Type B pancreatic cell (in vitro differentiated cells): ENCODE measurements at regions not wholly inside any gene's neighbourhood (a gene's known extent, or its start where the extent isn't known, plus 50 kb on each side); places are given as distances from the start of the nearest gene placed in this dataset.

ENCODE experiments used
- DNase-seq: peaks from one replicate; pipeline ENCODE4 v3.0.0; 2021; ENCODE audit warnings: mixed read lengths; ENCODE audit not compliant: unreplicated experiment; ENCODE audit errors: extremely low spot score
- H3K27ac Mint-ChIP-seq: 2 replicates; pipeline ENCODE4 v1.8.0; 2021; ENCODE audit warnings: mild to moderate bottlenecking, mixed read lengths
- H3K27me3 Mint-ChIP-seq: 2 replicates; pipeline ENCODE4 v1.8.0; 2021; ENCODE audit warnings: mixed read lengths
- H3K36me3 Mint-ChIP-seq: 2 replicates; pipeline ENCODE4 v1.8.0; 2021; ENCODE audit warnings: mixed read lengths
- H3K4me1 Mint-ChIP-seq: one replicate; pipeline ENCODE4 v1.8.0; 2021; ENCODE audit warnings: mixed read lengths; ENCODE audit not compliant: unreplicated experiment
- H3K4me3 Mint-ChIP-seq: 2 replicates; pipeline ENCODE4 v1.8.0; 2021; ENCODE audit warnings: mild to moderate bottlenecking, mixed read lengths
- H3K9me3 Mint-ChIP-seq: 2 replicates; pipeline ENCODE4 v1.8.0; 2021; ENCODE audit warnings: mixed read lengths
- CTCF ChIP-seq: fragments of 200-600 bp; sonication (generic); conservative IDR thresholded peaks from 2 replicates; pipeline ENCODE4 v1.5.0; 2021; ENCODE audit warnings: antibody characterized with exemption, mild to moderate bottlenecking

GRCh38 chr9:118252027-118252426, 547.8 kb downstream of the TLR4 start:
- DNase-seq: no peak
- Mint-ChIP-seq H3K36me3 (no peaks in the 10 kb centered on the region), H3K4me3 (no peak overlapping the region), H3K9me3 (peaks cover 5% of the 10 kb centered on the region), H3K27me3 (no peaks in the 10 kb centered on the region), H3K27ac (no peak overlapping the region), H3K4me1 (no peaks in the 10 kb centered on the region)
- TF ChIP-seq CTCF: no peak

- H3K27ac Mint-ChIP-seq: no peak overlapping the region
- no peak overlapping the region for H3K4me3 Mint-ChIP-seq
- TF ChIP-seq CTCF: no peak
- DNase-seq: no peak
- peaks cover 4% of the 10 kb centered on the region for H3K9me3 Mint-ChIP-seq
- H3K4me1 Mint-ChIP-seq: no peaks in the 10 kb centered on the region
- H3K36me3 Mint-ChIP-seq: no peaks in the 10 kb centered on the region
- peaks cover 3% of the 10 kb centered on the region for H3K27me3 Mint-ChIP-seq
These were observed 558.0 kb downstream of the TLR4 start for GRCh38 chr9:118262191-118262590.

GRCh38 chr9:118263949-118264348, 559.7 kb downstream of the TLR4 start:
- Mint-ChIP-seq H3K9me3 (peaks cover 4% of the 10 kb centered on the region), H3K27me3 (peaks cover 3% of the 10 kb centered on the region), H3K27ac (no peak overlapping the region), H3K36me3 (no peaks in the 10 kb centered on the region), H3K4me3 (no peak overlapping the region), H3K4me1 (no peaks in the 10 kb centered on the region)
- no peak for TF ChIP-seq CTCF
- no peak for DNase-seq

- Mint-ChIP-seq H3K27ac (no peak overlapping the region), H3K4me1 (no peaks in the 10 kb centered on the region), H3K9me3 (peaks cover 4% of the 10 kb centered on the region), H3K4me3 (no peak overlapping the region), H3K36me3 (no peaks in the 10 kb centered on the region), H3K27me3 (no peaks in the 10 kb centered on the region)
- DNase-seq: no peak
- TF ChIP-seq CTCF: no peak
These were observed 563.8 kb downstream of the TLR4 start for GRCh38 chr9:118268046-118268445.

GRCh38 chr9:118269623-118270022, 565.4 kb downstream of the TLR4 start:
- no peaks in the 10 kb centered on the region for H3K9me3 Mint-ChIP-seq
- H3K4me3 Mint-ChIP-seq: no peak overlapping the region

More at GRCh38 chr9:118269623-118270022, 565.4 kb downstream of the TLR4 start:
- Mint-ChIP-seq H3K4me1 (no peaks in the 10 kb centered on the region), H3K27ac (no peak overlapping the region), H3K36me3 (no peaks in the 10 kb centered on the region), H3K27me3 (no peaks in the 10 kb centered on the region)
- DNase-seq: no peak
- TF ChIP-seq CTCF: no peak
